GM12878 (cell line): ENCODE measurements at regions not wholly inside any gene's neighbourhood (a gene's known extent, or its start where the extent isn't known, plus 50 kb on each side); places are given as distances from the start of the nearest gene placed in this dataset.

Experiments used
- ATAC-seq: fragments of 200-7000 bp; cut with Tn5 transposase; 3 replicates; pipeline ENCODE4 v1.9.1; 2020; ENCODE audit warnings: mild to moderate bottlenecking, moderate library complexity
- BruUV-seq: library from RNA; stranded (reverse); fragments of 400-500 nt; replicated peaks from 2 replicates; lab custom pipeline; 2021; lab: Mats Ljungman, UMichigan
- CTCF ChIA-PET: fragments of 300-600 bp; sonication (Branson Sonifier 250); formaldehyde crosslinking; extraction: SDS; loops from one replicate; lab custom pipeline; 2021; ENCODE audit warnings: inconsistent platforms; lab: Yijun Ruan, JAX
- POLR2A ChIA-PET: fragments of 350-600 bp; formaldehyde crosslinking; extraction: SDS; loops from one replicate; lab custom pipeline; 2021; ENCODE audit warnings: inconsistent platforms; lab: Charles Lee
- RAD21 ChIA-PET: fragments of 300-600 bp; sonication (Branson Sonifier 250); formaldehyde crosslinking; loops from one replicate; lab custom pipeline; 2023; ENCODE audit warnings: antibody characterized with exemption; ENCODE audit not compliant: unreplicated experiment; lab: Charles Lee
- SMC1A ChIA-PET: fragments of 300-600 bp; sonication (Branson Sonifier 250); formaldehyde crosslinking; loops from one replicate; lab custom pipeline; 2023; ENCODE audit not compliant: unreplicated experiment, uncharacterized antibody; lab: Charles Lee
- DNase-seq: peaks from one replicate; pipeline ENCODE4 v3.0.0-alpha.2; 2011; ENCODE audit warnings: low read depth, low spot score
- FAIRE-seq: peaks from 3 replicates; lab custom pipeline; 2011; peaks lifted over from hg19 to GRCh38; lab: Jason Lieb, UNC
- H2AFZ ChIP-seq: 2 replicates; pipeline ENCODE4 v1.6.0; 2011; ENCODE audit warnings: low read depth, low read length, control low read depth; ENCODE audit not compliant: control insufficient read depth
- H3K27ac ChIP-seq: 2 replicates; pipeline ENCODE4 v1.5.1; 2011; ENCODE audit warnings: control low read depth; ENCODE audit not compliant: control insufficient read depth, insufficient read depth
- H3K27me3 ChIP-seq, 2 experiments: replicated peaks in 1 of 2; 2 replicates each; pipeline versions ENCODE4 v1.6.0 to v1.6.1; 2011; ENCODE audit warnings: low read length in 1 of 2; ENCODE audit not compliant: control insufficient read depth in 2 of 2, insufficient read depth in 2 of 2
- H3K36me3 ChIP-seq, 2 experiments: 2 replicates each; pipeline ENCODE4 v1.5.1; 2011; ENCODE audit warnings: low read length in 1 of 2; ENCODE audit not compliant: control insufficient read depth in 2 of 2, insufficient read depth in 2 of 2
- H3K4me1 ChIP-seq: 2 replicates; pipeline ENCODE4 v1.6.1; 2011; ENCODE audit warnings: mild to moderate bottlenecking, low read length, moderate library complexity, mixed read lengths; ENCODE audit not compliant: control insufficient read depth, insufficient read depth
- H3K4me2 ChIP-seq: 2 replicates; pipeline ENCODE4 v1.6.0; 2011; ENCODE audit warnings: control low read depth; ENCODE audit not compliant: control insufficient read depth, insufficient read depth
- H3K4me3 ChIP-seq: fragments of 200-600 bp; sonication (generic); 2 replicates; pipeline ENCODE4 v1.5.1; 2016
- H3K79me2 ChIP-seq: 2 replicates; pipeline ENCODE4 v1.6.0; 2011; ENCODE audit warnings: low read length; ENCODE audit not compliant: control insufficient read depth, insufficient read depth
- H3K9ac ChIP-seq: 2 replicates; pipeline ENCODE4 v1.8.0; 2011; ENCODE audit warnings: low read length, control low read depth, mixed read lengths; ENCODE audit not compliant: control insufficient read depth, insufficient read depth
- H3K9me3 ChIP-seq: replicated peaks from 3 replicates; pipeline ENCODE4 v1.5.1; 2011; ENCODE audit warnings: mild to moderate bottlenecking, low read length; ENCODE audit not compliant: control insufficient read depth, insufficient read depth
- H4K20me1 ChIP-seq: 2 replicates; pipeline ENCODE4 v1.6.0; 2011; ENCODE audit not compliant: control insufficient read depth, insufficient read depth
- ATF7 ChIP-seq: fragments of 450-650 bp; IDR thresholded peaks from 2 replicates; pipeline ENCODE4 v1.6.1; 2016; ENCODE audit warnings: low read depth, mild to moderate bottlenecking
- BACH1 ChIP-seq: fragments of 450-650 bp; IDR thresholded peaks from 2 replicates; pipeline ENCODE4 v1.6.1; 2017; ENCODE audit warnings: mild to moderate bottlenecking, borderline replicate concordance
- CBX3 ChIP-seq: fragments of 200-600 bp; sonication (generic); IDR thresholded peaks from 2 replicates; pipeline ENCODE4 v1.6.1; 2016; ENCODE audit warnings: low read depth, borderline replicate concordance
- IRF3 ChIP-seq: fragments of 450-650 bp; IDR thresholded peaks from 2 replicates; pipeline ENCODE4 v1.6.1; 2014; ENCODE audit warnings: mild to moderate bottlenecking
- IRF5 ChIP-seq: fragments of 450-650 bp; IDR thresholded peaks from 2 replicates; pipeline ENCODE4 v1.6.1; 2017; ENCODE audit warnings: borderline replicate concordance
- NFXL1 ChIP-seq: fragments of 450-650 bp; IDR thresholded peaks from 2 replicates; pipeline ENCODE4 v1.6.1; 2017; ENCODE audit warnings: antibody characterized with exemption, mild to moderate bottlenecking, borderline replicate concordance
- NR2F1 ChIP-seq: fragments of 450-650 bp; conservative IDR thresholded peaks from 2 replicates; pipeline ENCODE4 v1.6.1; 2017; ENCODE audit warnings: mild to moderate bottlenecking
- POU2F2 ChIP-seq: IDR thresholded peaks from 3 replicates; pipeline ENCODE4 v1.6.1; 2011; ENCODE audit warnings: low read depth, mild to moderate bottlenecking, low read length, borderline replicate concordance
- RFX5 ChIP-seq: IDR thresholded peaks from 2 replicates; pipeline ENCODE4 v1.6.1; 2011; ENCODE audit warnings: low read depth, low read length, improper control_type of control experiment
- SRF ChIP-seq, 2 experiments: IDR thresholded peaks; 2 replicates each; pipeline ENCODE4 v1.6.1; 2011; ENCODE audit warnings: low read depth in 2 of 2, low read length in 2 of 2, mild to moderate bottlenecking in 1 of 2, moderate library complexity in 1 of 2
- TCF7 ChIP-seq: IDR thresholded peaks from 2 replicates; pipeline ENCODE4 v1.6.1; 2014; ENCODE audit warnings: antibody characterized with exemption, borderline replicate concordance
- ZBTB40 ChIP-seq: fragments of 450-650 bp; IDR thresholded peaks from 2 replicates; pipeline ENCODE4 v1.6.1; 2016; ENCODE audit warnings: mild to moderate bottlenecking, moderate library complexity, borderline replicate concordance
- ZNF384 ChIP-seq: IDR thresholded peaks from 2 replicates; pipeline ENCODE4 v1.6.1; 2012; ENCODE audit warnings: low read depth, mild to moderate bottlenecking, low read length, improper control_type of control experiment, borderline replicate concordance
- WGBS: methylation state at CpG from one replicate; pipeline ENCODE4 v1.1.6; 2016; ENCODE audit warnings: low lambda C conversion rate; ENCODE audit not compliant: insufficient replicate concordance, insufficient coverage; ENCODE audit errors: missing lambda C conversion rate; 5-methylcytosine and 5-hydroxymethylcytosine counted together
- in situ Hi-C: fragments of 300-500 bp; cut with MboI; formaldehyde crosslinking; loops from 9 replicates; pipeline ENCODE4 v1.14.3; 2018; ENCODE audit warnings: mixed read lengths
- intact Hi-C: fragments of 100-400 bp; cut with micrococcal nuclease; formaldehyde crosslinking; loops from one replicate; pipeline ENCODE4 v1.14.2; 2022; ENCODE audit not compliant: unreplicated experiment

GRCh38 chr3:36214460-36214859, 165.8 kb upstream of the STAC start:
- intact Hi-C loops (no loop called here), in situ Hi-C loops (no loop called here)
- POLR2A ChIA-PET: interaction anchor here (0.6 kb wide), 1 partner anchor 1958 kb away, joined by 3 read pairs; no protein-coding TSS in a partner anchor
- TF ChIP-seq NR2F1 (no peak), RFX5 (no peak), TCF7 (no peak)
- 26% methylated on average over 3 of the region's 3 CpGs for WGBS
- SMC1A ChIA-PET: no interaction called here
- H3K4me1 ChIP-seq: no peaks in the 10 kb centered on the region
- RAD21 ChIA-PET: no interaction called here
- FAIRE-seq (no peak), ATAC-seq (no peak), DNase-seq (no peak)
- no peaks in the 10 kb centered on the region for H3K36me3 ChIP-seq
- no peak overlapping the region for H3K9ac ChIP-seq
- no peak overlapping the region for H2AFZ ChIP-seq
- H3K27ac ChIP-seq: no peak overlapping the region
- no peaks in the 10 kb centered on the region for H4K20me1 ChIP-seq
- no peak overlapping the region for H3K4me3 ChIP-seq
- no peaks in the 10 kb centered on the region for H3K9me3 ChIP-seq
- CTCF ChIA-PET: no interaction called here
- H3K4me2 ChIP-seq: no peak overlapping the region
- no peaks in the 10 kb centered on the region for H3K79me2 ChIP-seq
- no peaks in the 10 kb centered on the region for H3K27me3 ChIP-seq
- BruUV-seq: no TSS peak

GRCh38 chr3:36215241-36215640, 165.1 kb upstream of the STAC start:
- no peaks in the 10 kb centered on the region for H4K20me1 ChIP-seq
- H3K4me1 ChIP-seq: no peaks in the 10 kb centered on the region
- intact Hi-C loops (no loop called here), in situ Hi-C loops (no loop called here)
- no peak for FAIRE-seq
- no peaks in the 10 kb centered on the region for H3K36me3 ChIP-seq
- ChIA-PET CTCF (no interaction called here), RAD21 (no interaction called here), POLR2A (no interaction called here), SMC1A (no interaction called here)
- no peak overlapping the region for H3K4me2 ChIP-seq
- no peak overlapping the region for H3K9ac ChIP-seq
- no peaks in the 10 kb centered on the region for H3K27me3 ChIP-seq
- no peaks in the 10 kb centered on the region for H3K9me3 ChIP-seq
- 6% methylated on average over 1 of the region's 1 CpG for WGBS
- no peak overlapping the region for H3K4me3 ChIP-seq
- DNase-seq: no peak
- no peak overlapping the region for H2AFZ ChIP-seq
- no TSS peak for BruUV-seq
- ATAC-seq: no peak
- H3K79me2 ChIP-seq: no peaks in the 10 kb centered on the region
- H3K27ac ChIP-seq: no peak overlapping the region
- TF ChIP-seq ZNF384 (no peak), SRF (IDR thresholded peaks at IDR 0.05; ENCODE audit: low read depth in 2 of 2, low read length in 2 of 2) (no peak), CBX3 (no peak), BACH1 (no peak), IRF3 (no peak), NFXL1 (no peak), IRF5 (no peak), ATF7 (no peak), POU2F2 (no peak), ZBTB40 (no peak)
